ENCODE measurements at regions not wholly inside any gene's neighbourhood (a gene's known extent, or its start where the extent isn't known, plus 50 kb on each side); places are given as distances from the start of the nearest gene placed in this dataset.
A peak's percentile ranks its signal among the peaks of the same experiment; 100 is the strongest.

- no peak for TF ChIP-seq POLR2A (IDR thresholded peaks at IDR 0.05; ENCODE audit: low read depth, low read length)
- no peak for TF ChIP-seq CTCF (IDR thresholded peaks at IDR 0.05; ENCODE audit: extremely low read depth in 1 of 2, insufficient read depth in 1 of 2, low read depth in 1 of 2, low read length in 2 of 2)
- peak; percentile 83 for TF ChIP-seq FOS (IDR thresholded peaks at IDR 0.05; ENCODE audit: borderline replicate concordance, insufficient read depth, low read length)
- TF ChIP-seq EZH2 (IDR thresholded peaks at IDR 0.05; ENCODE audit: borderline replicate concordance, low read depth, low read length, severe bottlenecking): no peak
- TF ChIP-seq JUN (IDR thresholded peaks at IDR 0.05; ENCODE audit: borderline replicate concordance, insufficient read depth, insufficient read length, low read depth): no peak
- peak; percentile 23 for TF ChIP-seq POLR2AphosphoS5 (IDR thresholded peaks at IDR 0.05; ENCODE audit: insufficient read depth, low read depth, low read length)
- no peak for TF ChIP-seq MYC (IDR thresholded peaks at IDR 0.05; ENCODE audit: low read depth, low read length)
- TF ChIP-seq, protein P1, sequence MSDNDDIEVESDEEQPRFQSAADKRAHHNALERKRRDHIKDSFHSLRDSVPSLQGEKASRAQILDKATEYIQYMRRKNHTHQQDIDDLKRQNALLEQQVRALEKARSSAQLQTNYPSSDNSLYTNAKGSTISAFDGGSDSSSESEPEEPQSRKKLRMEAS (IDR thresholded peaks at IDR 0.05; ENCODE audit: insufficient read depth, insufficient read length): no peak
Measured at GRCh38 chr15:31554261-31554660, 227.6 kb downstream of the KLF13 start.

Data from endothelial cell of umbilical vein (primary cell).